Prostate gland (tissue), 2 donors: ENCODE measurements at regions not wholly inside any gene's neighbourhood (a gene's known extent, or its start where the extent isn't known, plus 50 kb on each side); places are given as distances from the start of the nearest gene placed in this dataset.

Experiments
- DNase-seq: peaks from one replicate; pipeline ENCODE4 v3.0.0-alpha.2; 2019; ENCODE audit warnings: low spot score
- H3K27ac ChIP-seq, 2 donors: fragments of 200-600 bp; sonication (generic); 2 replicates each; pipeline ENCODE4 v1.5.1; 2017 to 2019
- H3K27me3 ChIP-seq: fragments of 200-600 bp; sonication (generic); replicated peaks from 2 replicates; pipeline ENCODE4 v1.5.1; 2019; ENCODE audit not compliant: insufficient read depth
- H3K36me3 ChIP-seq, 2 donors: fragments of 200-600 bp; sonication (generic); 1 replicate in 1 of 2; 2 replicates in 1 of 2; pipeline versions ENCODE4 v1.5.1 to v1.8.1; 2017 to 2019
- H3K4me1 ChIP-seq: fragments of 200-600 bp; sonication (generic); replicated peaks from 2 replicates; pipeline ENCODE4 v1.5.1; 2019
- H3K4me3 ChIP-seq, 2 donors: fragments of 200-600 bp; sonication (generic); 2 replicates each; pipeline ENCODE4 v1.5.1; 2017 to 2019
- H3K9me3 ChIP-seq: fragments of 200-600 bp; sonication (generic); 2 replicates; pipeline ENCODE4 v1.5.1; 2017
- POLR2A ChIP-seq: fragments of 450-650 bp; IDR thresholded peaks from one replicate; pipeline ENCODE4 v1.6.1; 2016; ENCODE audit warnings: antibody characterized with exemption, mild to moderate bottlenecking
- POLR2AphosphoS5 ChIP-seq: sonication (generic); formaldehyde crosslinking; IDR thresholded peaks from one replicate; pipeline ENCODE4 v1.6.1; 2017; ENCODE audit warnings: antibody characterized with exemption
- WGBS: methylation state at CpG from one replicate; pipeline ENCODE4 v1.1.5; 2018; 5-methylcytosine and 5-hydroxymethylcytosine counted together
- intact Hi-C: fragments of 100-400 bp; cut with DNase I; formaldehyde crosslinking; loops from one replicate; pipeline ENCODE4 v1.14.2; 2022
- TF ChIP-seq, protein P1 (sequence below), 4 experiments: fragments of 200-600 bp in 2 of 4; fragments of 450-650 bp in 2 of 4; sonication (generic) in 2 of 4; IDR thresholded peaks; 1 replicate in 3 of 4; 2 replicates in 1 of 4; pipeline ENCODE4 v1.5.1; 2016 to 2019; ENCODE audit warnings: antibody characterized with exemption in 4 of 4, mild to moderate bottlenecking in 2 of 4, moderate library complexity in 2 of 4

DNA sequence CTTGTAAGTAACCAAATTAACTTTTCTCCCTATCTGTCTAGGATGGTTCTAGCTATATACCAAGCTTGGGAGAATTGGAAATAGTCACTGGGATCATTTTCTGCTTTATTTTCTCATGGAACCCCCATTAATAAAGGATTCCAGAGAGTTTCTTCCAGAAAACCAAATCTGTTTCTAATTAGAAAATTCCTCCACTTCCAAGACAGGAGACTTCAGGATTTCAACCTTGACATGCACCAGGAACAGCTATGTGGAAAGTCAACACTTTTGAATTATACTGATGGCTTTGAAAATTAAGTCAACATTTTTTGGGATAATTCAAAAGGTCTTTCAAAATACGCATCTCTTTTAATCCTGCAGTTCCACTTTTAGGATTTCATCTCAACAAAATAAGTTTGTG, 138.3 kb downstream of the MEX3B start:
- H3K27me3 ChIP-seq, result no peaks in the 10 kb centered on the region
- no peaks in the 10 kb centered on the region for H3K36me3 ChIP-seq
- WGBS, result 87% methylated on average over 1 of the region's 1 CpG
- H3K4me1 ChIP-seq, result no peaks in the 10 kb centered on the region
- H3K27ac ChIP-seq, result no peak overlapping the region
- DNase-seq, result no peak
- no peaks in the 10 kb centered on the region for H3K9me3 ChIP-seq
- no peak for TF ChIP-seq POLR2AphosphoS5
- no peak for TF ChIP-seq POLR2A
- TF ChIP-seq, protein P1, sequence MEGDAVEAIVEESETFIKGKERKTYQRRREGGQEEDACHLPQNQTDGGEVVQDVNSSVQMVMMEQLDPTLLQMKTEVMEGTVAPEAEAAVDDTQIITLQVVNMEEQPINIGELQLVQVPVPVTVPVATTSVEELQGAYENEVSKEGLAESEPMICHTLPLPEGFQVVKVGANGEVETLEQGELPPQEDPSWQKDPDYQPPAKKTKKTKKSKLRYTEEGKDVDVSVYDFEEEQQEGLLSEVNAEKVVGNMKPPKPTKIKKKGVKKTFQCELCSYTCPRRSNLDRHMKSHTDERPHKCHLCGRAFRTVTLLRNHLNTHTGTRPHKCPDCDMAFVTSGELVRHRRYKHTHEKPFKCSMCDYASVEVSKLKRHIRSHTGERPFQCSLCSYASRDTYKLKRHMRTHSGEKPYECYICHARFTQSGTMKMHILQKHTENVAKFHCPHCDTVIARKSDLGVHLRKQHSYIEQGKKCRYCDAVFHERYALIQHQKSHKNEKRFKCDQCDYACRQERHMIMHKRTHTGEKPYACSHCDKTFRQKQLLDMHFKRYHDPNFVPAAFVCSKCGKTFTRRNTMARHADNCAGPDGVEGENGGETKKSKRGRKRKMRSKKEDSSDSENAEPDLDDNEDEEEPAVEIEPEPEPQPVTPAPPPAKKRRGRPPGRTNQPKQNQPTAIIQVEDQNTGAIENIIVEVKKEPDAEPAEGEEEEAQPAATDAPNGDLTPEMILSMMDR (IDR thresholded peaks at IDR 0.05), result no peak
- intact Hi-C loops, result no loop called here
- no peak overlapping the region for H3K4me3 ChIP-seq

DNA sequence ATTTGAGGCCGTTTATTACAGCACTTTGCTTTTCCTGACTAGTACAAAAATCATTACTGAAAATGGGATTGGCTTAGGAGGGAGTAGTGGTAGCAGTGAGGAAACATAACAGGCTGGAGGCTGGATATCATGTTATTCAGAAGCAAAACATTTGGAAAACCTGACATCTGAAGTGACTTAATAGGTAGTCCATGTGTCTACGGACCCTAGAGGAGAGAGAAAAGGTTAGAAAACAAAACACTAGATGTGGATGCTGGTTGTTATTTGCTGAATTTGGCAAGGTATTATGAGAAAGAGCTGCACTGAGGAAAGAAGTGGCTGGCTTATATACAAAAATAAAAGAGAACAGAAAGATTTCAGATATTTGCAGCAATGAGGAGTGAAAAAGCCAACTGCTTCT, 139.9 kb downstream of the MEX3B start:
- DNase-seq, result no peak
- WGBS, result 78% methylated on average over 2 of the region's 2 CpGs
- Histone ChIP-seq H3K27ac (no peak overlapping the region), H3K9me3 (no peaks in the 10 kb centered on the region), H3K27me3 (no peaks in the 10 kb centered on the region), H3K4me3 (no peak overlapping the region), H3K36me3 (no peaks in the 10 kb centered on the region), H3K4me1 (no peaks in the 10 kb centered on the region)
- intact Hi-C loops, result no loop called here
- TF ChIP-seq, protein P1 (IDR thresholded peaks at IDR 0.05), result no peak
- TF ChIP-seq POLR2A, result no peak
- no peak for TF ChIP-seq POLR2AphosphoS5

DNA sequence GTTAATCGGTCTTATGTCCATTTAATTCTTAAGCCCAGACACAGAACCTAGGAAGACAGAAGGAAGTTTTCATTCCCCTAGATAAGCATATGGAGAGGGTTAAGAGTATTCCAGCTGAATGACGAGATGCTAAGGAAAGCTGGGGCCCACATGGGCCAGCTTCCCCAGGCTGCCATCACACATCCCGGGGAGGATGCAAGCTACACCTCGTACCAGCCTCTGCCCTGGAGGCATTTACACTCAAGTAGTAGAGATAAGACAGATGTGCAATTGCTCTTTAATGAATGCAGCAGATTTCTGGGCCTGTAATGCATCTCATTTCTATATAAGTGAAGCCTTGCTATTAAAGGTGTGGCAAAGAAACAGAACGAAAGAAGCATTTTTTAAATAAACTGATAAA, 144.5 kb downstream of the MEX3B start:
- no peak overlapping the region for H3K4me3 ChIP-seq
- no peaks in the 10 kb centered on the region for H3K4me1 ChIP-seq
- no peak for DNase-seq
- no peaks in the 10 kb centered on the region for H3K9me3 ChIP-seq
- no peaks in the 10 kb centered on the region for H3K36me3 ChIP-seq
- intact Hi-C loops, result no loop called here
- TF ChIP-seq POLR2A, result no peak
- TF ChIP-seq POLR2AphosphoS5, result no peak
- TF ChIP-seq, protein P1 (IDR thresholded peaks at IDR 0.05), result no peak
- WGBS, result 63% methylated on average over 5 of the region's 5 CpGs
- no peaks in the 10 kb centered on the region for H3K27me3 ChIP-seq
- H3K27ac ChIP-seq, result no peak overlapping the region

DNA sequence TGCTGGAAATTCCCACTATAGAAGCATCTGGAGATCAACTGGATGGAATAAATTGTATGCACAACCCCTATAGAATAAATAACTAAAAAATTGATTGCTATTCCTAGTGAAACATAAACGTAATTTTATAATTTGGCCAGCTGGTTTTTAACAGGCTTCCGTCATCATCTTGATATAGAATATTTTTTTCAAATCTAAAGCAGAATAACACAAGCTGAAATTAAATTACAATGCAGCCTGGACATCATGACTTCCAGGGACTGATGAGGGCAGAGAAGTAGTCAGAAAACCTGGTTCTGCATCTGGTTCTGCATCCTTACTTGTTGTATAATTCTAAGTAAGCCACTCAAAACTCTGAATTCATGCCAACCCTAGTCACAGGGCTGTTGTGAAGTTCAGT, 146.1 kb downstream of the MEX3B start:
- Histone ChIP-seq H3K4me1 (no peaks in the 10 kb centered on the region), H3K4me3 (no peak overlapping the region), H3K36me3 (no peaks in the 10 kb centered on the region), H3K27me3 (no peaks in the 10 kb centered on the region), H3K9me3 (no peaks in the 10 kb centered on the region), H3K27ac (no peak overlapping the region)
- WGBS, result 92% methylated on average over 2 of the region's 2 CpGs
- no peak for DNase-seq
- TF ChIP-seq POLR2A (no peak), POLR2AphosphoS5 (no peak)
- TF ChIP-seq, protein P1 (IDR thresholded peaks at IDR 0.05), result no peak
- intact Hi-C loops, result loop anchor here (10.0 kb wide), 2 partner anchors 145 to 225 kb away; partner anchors contain the start of gene MEX3B

DNA sequence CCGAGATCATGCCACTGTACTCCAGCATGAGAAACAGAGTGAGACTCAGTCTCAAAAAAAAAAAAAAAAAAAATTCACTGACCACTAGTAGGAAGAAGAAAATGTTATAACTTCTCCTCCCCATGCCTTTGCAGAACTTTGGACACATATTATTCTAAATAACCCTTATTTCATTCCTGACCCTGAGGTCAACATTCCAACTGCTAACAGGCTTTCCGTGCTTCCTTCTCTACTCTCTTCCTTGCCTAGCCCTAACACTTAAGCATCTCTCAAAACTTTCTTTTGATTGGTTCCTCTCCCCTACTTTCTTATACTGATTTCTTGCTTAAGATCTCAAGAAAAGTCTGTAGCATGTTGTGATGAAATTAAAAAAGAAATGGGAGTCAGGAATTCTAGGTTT, 146.8 kb downstream of the MEX3B start:
- no peak for DNase-seq
- Histone ChIP-seq H3K9me3 (no peaks in the 10 kb centered on the region), H3K27ac (no peak overlapping the region), H3K4me3 (no peak overlapping the region), H3K4me1 (no peaks in the 10 kb centered on the region), H3K27me3 (no peaks in the 10 kb centered on the region), H3K36me3 (no peaks in the 10 kb centered on the region)
- 86% methylated on average over 2 of the region's 2 CpGs for WGBS
- TF ChIP-seq POLR2AphosphoS5 (no peak), POLR2A (no peak)
- TF ChIP-seq, protein P1 (IDR thresholded peaks at IDR 0.05), result no peak
- intact Hi-C loops, result loop anchor here (10.0 kb wide), 2 partner anchors 146 to 226 kb away; partner anchors contain the start of gene MEX3B
